22Rv1 (cell line): ENCODE measurements at regions not wholly inside any gene's neighbourhood (a gene's known extent, or its start where the extent isn't known, plus 50 kb on each side); places are given as distances from the start of the nearest gene placed in this dataset.

Experiments
- CTCF ChIP-seq: fragments of 450-650 bp; IDR thresholded peaks from 2 replicates; pipeline ENCODE4 v1.5.1; 2017; ENCODE audit warnings: mild to moderate bottlenecking
- ZFX ChIP-seq: fragments of 450-650 bp; IDR thresholded peaks from 2 replicates; pipeline ENCODE4 v1.6.1; 2017; ENCODE audit warnings: antibody characterized with exemption, borderline replicate concordance

DNA sequence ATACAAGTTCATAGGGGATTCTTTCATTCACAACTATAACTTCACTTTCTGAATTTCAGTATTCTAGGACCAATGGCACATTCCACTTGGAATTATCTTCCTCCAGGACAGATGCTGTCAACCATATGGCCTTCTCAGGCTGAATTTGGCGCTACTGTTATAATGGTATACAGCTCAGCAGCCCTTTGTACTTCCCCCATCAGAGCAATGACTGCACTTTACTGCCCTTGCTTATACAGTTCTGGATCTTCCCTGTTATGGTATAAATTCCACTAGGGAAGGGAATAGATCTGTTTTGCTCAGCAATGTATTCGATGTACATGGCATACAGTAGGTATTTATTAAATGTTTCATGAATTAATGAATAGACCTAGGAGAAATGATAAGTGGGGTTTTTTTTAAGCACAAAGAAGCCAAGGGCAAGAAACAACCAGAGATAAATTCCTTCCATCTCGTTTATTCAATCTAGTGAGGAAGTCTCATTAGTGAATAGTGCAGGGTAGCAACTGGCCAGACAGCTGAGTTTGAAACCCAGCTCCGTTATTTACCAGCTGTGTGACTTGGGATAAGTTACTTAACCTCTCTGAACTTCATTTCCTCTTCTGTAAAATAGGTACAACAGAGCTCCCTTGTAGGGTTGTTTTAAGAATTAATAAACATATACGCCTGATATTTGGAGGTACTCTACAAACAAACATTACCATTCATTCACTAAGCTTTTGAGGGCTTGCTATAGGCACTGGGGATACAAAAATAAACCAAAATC is 97.1 kb upstream of the PRDM1 start:
- TF ChIP-seq CTCF: no peak
- no peak for TF ChIP-seq ZFX
